ENCODE measurements at regions not wholly inside any gene's neighbourhood (a gene's known extent, or its start where the extent isn't known, plus 50 kb on each side); places are given as distances from the start of the nearest gene placed in this dataset.
"Not testable (repeated sequence)": the region's sequence is repeated elsewhere in the genome, so short reads cannot be mapped to it uniquely, and the experiment has no call there.

DNA sequence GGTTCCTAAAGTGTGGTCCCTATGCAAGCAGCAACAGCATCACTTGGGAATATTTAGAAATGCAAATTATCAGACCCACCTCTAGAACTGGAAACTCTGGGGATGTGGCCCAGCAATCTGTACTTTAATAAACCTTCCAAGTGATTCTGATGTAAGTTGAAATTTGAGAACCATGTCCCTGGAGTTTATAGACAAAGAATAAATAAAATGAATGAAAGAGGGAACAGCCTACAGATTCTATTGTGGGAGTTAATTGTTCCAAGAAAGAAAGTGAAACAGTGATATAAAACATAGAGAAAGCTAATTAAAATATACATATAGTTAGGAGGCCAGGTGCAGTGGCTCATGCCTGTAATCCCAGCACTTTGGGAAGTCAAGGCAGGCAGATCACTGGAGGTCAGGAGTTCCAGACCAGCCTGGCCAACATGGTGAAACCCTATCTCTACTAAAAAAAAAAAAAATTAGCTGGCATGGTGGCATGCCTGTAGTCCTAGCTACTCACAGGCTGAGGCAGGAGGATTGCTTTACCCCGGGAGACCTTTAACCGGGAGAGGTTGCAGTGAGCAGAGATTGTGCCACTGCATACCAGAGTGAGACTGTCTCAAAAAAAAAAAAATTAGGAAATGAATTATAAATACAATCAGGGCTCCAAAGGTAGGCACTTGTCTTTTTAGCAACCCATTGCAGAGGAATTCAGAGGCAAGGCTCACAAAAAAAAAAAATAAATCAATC, 507.5 kb downstream of the NAV3 start:
- no peak for DNase-seq (ENCODE audit: low spot score)

DNA sequence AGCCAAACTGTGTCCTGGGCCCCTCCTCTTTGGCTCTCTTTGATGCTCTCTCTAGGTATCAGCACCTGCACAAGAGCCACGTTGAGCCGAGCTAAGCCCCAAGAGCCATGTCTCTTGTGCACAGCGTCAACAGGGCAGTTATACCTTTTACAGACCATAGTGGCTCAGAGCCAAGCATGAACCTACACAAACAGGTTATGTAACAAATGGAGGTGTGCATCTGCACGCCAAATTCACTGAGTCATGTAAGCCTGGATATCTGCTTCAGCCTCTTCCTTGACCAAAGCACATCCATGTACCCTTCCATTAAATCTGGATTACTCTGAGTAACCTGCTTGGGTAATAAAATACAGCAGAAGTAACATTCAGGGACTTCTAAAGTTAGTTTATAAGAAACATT, 509.7 kb downstream of the NAV3 start:
- no peak for DNase-seq (ENCODE audit: low spot score)

GRCh38 chr12:78343657-78344056, 513.0 kb downstream of the NAV3 start:
- no peak for DNase-seq (ENCODE audit: low spot score)

GRCh38 chr12:78359520-78359919, 505.1 kb upstream of the SYT1 start:
- DNase-seq (ENCODE audit: low spot score): peak; percentile 32

- no peak for DNase-seq (ENCODE audit: low spot score)
Measured at GRCh38 chr12:78361683-78362082, 502.9 kb upstream of the SYT1 start.

- no peak for DNase-seq (ENCODE audit: low spot score)
Measured at GRCh38 chr12:78371284-78371683, 493.3 kb upstream of the SYT1 start.

DNA sequence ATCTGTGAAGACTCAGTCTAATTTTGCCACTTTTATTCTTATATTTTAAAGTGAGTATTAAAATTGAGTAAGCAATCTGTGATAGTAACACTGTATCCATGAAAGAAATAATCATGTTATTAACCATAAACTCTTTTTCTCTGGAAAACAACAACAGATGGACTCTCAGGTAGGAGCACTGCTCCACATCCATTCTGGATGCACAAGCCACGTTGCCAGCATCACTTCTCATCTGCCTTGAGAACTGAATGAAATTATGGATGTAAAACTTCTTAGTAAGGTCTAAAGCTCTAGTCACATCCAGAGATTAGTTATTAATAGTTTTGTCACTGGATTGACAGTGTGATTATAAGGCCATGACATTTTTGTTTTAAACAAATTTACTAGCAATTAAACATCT, 489.1 kb upstream of the SYT1 start:
- DNase-seq (ENCODE audit: low spot score): no peak

- no peak for DNase-seq (ENCODE audit: low spot score)
Measured at GRCh38 chr12:78376257-78376656, 488.3 kb upstream of the SYT1 start.

- DNase-seq (ENCODE audit: low spot score): not testable (repeated sequence)
Measured at GRCh38 chr12:78379065-78379464, 485.5 kb upstream of the SYT1 start.

DNA sequence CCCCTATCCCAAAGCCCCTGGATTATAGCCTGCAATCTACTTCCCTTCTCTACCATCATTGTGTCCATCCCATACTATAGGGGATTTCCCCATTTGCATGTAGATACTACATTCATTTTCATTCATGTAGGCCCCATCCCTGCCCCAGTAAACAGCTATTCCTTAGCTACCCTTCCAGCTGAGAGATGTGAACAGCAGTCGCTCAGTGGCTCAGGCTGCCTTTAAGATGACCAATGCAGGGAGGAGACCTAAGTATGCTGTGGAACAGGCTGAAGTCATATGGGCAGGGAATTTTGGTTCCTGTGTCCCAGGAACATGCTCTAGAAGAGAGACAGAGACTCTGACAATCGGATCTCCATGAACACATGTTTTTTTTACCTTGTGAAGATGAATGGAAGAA, 481.2 kb upstream of the SYT1 start:
- DNase-seq (ENCODE audit: low spot score): no peak

DNA sequence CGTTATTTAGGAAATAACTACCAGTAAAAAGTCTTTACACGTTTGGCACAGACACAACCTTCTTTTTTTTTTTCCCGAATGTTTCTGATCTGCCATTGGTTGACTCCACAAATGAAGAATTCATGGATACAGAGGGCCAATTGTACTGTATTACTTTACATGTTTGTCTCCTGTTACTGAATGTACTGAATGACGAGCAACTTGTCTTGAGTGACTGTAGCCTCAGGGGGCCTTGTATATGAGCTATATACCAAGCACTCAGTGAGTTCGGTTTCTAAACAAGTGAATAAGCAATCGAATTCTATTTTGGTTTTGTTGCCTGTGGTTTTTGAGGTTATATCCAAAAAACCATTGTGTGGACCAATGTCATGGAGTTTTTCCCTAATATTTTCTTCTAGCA, 480.0 kb upstream of the SYT1 start:
- no peak for DNase-seq (ENCODE audit: low spot score)

DNA sequence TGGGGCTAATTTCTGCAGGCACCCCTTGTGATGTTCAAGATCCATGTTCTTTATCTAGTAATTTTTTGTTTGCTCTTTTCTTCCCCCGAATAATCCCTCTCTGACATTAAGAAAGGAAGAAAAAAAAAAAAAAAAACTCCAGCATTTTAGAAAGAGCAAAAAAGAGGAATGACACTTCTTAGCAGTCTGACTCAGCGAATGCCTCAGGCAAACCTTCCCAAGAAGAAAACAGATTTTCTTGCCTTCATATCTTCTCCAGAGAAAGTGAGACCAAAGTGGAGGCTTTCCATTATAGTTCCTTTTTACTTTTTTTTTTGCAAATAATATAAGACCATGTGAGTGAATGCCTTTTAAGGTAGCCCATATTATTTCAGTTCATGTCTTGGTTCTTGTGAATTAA, 479.0 kb upstream of the SYT1 start:
- DNase-seq (ENCODE audit: low spot score): peak; percentile 12

DNA sequence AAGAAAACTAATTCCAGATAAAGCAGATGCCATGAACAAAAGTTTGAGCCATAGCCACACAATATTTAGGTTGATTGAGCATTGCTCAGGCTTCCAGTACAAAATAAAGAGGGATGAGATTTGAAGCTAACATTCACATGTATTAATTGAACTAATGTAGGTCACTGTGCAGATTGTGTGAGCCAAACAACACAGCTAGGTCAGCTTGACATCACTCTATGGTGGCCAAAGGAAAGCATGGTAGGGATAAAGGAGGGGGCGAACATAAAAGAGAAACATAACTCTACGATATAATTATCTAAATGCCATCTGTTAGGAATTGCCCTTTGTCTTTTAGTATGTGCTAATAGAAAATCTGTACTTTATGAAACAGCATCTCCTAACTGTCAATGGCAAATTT, 477.7 kb upstream of the SYT1 start:
- DNase-seq (ENCODE audit: low spot score): no peak

GRCh38 chr12:78387721-78388120, 476.9 kb upstream of the SYT1 start:
- no peak for DNase-seq (ENCODE audit: low spot score)

DNA sequence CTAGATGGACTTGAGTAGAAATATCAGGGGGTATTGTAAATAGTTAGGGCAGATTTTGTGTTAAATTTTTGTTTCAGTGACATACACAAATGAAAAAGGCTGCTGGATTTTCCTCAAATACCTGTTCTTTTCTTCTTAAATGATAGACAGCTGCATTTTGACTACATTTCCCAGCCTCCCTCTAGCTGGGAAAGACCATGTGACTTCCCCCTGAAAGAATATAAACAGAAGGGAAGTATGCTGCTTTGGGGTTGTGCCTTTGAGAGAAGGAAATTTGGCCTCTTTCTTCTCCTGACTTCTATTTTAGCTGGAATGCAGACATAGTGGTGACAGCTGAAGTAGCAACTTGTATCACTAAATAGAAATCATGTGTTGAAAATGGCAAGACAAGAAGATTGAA, 476.1 kb upstream of the SYT1 start:
- DNase-seq (ENCODE audit: low spot score): no peak

DNA sequence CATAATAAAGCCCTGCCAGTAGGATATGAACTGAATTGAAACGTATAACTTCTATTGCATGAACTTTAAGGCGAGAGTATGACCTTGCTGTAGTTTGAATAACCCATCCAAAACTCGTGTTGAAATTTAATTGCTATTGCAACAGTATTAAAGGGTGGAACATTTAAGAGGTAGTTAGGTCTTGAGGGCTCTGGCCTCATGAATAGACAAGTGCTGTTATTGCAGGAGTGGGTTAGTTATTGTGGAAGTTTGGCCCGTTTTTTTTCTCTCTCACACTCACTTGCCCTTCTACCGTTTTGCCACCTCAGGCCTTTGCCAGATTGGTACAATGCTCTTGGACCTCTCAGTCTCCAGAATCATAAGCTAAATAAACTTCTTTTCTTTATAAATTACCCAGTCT, 473.7 kb upstream of the SYT1 start:
- DNase-seq (ENCODE audit: low spot score): no peak

DNA sequence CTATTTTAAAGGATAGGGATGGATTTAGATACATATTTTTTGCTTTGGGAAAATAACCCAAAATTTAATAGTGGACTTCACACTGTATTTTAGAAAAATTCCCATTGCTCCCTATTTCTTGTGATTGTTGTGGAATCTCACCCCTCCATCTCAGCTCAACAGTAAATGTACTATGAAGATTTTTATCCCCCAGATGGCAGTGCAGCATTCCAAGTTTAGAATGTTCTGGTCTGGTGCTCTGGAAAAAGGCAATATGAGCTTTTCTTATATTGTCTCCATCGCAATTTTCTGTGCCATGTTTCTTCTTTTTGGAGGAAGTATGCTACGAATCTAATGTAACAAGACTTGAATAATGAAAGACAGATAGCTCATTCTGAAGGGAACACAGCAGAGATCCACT, 471.7 kb upstream of the SYT1 start:
- DNase-seq (ENCODE audit: low spot score): peak; percentile 12

DNA sequence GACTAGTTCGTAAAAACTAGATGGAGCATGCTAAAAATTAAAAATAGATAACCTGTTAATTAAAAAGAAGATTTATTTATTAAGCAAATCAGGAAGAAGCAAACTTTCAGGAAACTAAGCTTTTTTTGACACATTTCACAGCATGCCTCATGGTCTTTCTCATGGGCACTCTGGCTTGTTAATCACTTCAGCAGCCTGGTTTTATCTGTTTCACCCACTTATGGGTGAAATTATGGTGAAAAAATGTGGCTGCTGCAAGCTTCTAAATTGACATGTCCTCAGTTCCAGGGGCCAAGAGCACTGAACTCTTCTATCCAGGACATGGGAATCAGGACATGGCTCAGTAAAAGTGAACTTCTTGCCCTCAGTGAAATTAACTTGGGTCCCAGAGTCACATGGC, 468.6 kb upstream of the SYT1 start:
- DNase-seq (ENCODE audit: low spot score): no peak

GRCh38 chr12:78396538-78396937, 468.0 kb upstream of the SYT1 start:
- DNase-seq (ENCODE audit: low spot score): no peak

DNA sequence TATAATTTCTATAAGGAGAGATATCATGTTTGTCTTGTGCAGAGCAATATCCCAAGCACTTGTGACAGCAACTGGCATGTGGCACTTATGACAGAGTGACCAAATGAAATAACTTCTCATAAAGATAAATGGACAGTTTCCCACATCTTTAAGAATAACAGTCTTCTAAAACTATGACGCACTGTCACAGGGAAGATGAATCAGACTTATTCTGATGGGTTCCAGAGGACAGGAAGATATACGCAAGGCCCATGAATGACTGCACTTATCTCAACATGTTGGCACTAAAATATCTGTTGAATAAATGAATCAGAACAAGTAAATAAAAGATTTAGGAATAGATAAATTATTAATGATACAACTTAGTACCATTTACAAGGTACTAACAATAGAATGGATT, 465.8 kb upstream of the SYT1 start:
- no peak for DNase-seq (ENCODE audit: low spot score)

DNA sequence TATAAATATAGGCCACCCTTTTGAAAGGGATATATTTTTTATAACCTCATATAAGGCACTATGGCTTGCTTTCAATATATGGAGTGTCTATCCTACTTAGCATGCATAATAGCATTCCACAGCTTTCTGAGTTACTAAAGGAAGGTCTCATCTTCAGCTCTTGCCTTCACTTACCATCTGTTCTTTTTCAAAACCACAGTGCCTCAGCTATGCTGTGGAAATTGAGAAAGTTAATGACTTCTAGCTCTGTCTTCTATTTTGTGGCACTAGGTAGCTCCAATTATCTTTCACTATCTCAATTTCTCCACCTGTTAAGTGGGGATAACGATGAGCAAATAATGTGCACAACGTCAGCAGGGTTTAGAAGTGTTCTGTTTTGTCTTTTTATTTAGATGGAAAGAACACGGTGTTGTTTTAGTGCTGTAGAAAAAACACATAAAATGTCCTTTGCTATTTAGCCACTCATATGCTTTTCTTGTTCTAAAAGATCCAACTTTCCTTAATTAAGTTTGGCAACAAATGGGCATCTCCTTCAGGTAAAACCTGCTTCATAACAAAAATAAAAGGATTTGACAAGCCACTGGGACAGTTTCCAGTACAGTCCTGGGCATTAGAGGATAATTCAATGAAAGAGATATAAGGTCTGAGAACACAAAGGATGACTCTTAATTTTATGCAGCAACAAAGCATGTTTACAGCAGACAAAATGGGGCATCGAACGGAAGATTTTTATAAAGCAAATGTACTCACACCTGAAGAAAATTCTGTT, 462.0 kb upstream of the SYT1 start:
- DNase-seq (ENCODE audit: low spot score): no peak

GRCh38 chr12:78403136-78403535, 461.4 kb upstream of the SYT1 start:
- peak; percentile 43 for DNase-seq (ENCODE audit: low spot score)

DNA sequence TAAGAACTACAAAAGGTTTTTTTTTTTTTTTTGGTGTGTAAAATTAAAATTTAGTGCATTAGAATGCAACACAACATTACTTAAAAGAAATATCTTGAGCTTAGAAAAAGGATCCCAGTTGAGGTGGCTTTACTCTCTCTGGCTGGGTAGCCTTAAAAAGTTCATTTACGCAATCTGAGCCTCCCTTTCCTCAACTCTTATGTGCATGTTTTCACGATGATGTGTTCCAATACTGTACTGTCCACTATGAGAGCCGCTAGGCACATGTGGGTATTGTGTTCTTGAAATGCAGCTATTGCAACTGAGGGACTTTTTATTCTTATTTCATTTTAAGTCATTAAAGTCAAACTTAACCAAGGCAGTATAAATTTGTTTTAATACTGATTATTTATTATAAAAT, 460.9 kb upstream of the SYT1 start:
- DNase-seq (ENCODE audit: low spot score): peak; percentile 12

DNA sequence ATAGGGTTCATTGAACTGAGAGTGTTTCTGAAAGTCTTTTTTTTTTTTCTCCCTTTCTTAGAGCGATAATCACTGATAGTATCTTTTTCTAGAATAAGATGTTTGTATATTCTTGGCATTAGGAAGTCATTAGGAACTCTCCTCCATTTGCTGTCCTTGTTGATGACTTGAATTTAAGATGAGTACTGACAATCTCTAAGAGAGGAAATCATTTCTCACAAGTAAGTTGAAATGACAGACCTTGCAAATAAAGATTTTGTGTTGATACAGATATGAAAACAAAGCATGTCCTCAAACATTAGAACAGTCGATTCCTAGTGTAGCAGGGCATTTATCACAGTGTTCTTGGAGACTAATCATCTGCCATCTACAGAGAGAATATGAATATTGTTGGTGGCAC, 458.4 kb upstream of the SYT1 start:
- no peak for DNase-seq (ENCODE audit: low spot score)
